NB4 (cell line): ENCODE measurements at regions not wholly inside any gene's neighbourhood (a gene's known extent, or its start where the extent isn't known, plus 50 kb on each side); places are given as distances from the start of the nearest gene placed in this dataset.

Source experiments
- MYC ChIP-seq: IDR thresholded peaks from 2 replicates; pipeline ENCODE4 v1.6.1; 2011; ENCODE audit warnings: low read depth, low read length
- POLR2A ChIP-seq: IDR thresholded peaks from 2 replicates; pipeline ENCODE4 v1.6.1; 2011; ENCODE audit warnings: mild to moderate bottlenecking; ENCODE audit not compliant: insufficient read length; ENCODE audit errors: extremely low read depth
- TF ChIP-seq, protein P1 (sequence below): IDR thresholded peaks from one replicate; pipeline ENCODE4 v1.5.1; 2012; ENCODE audit warnings: low read depth, low read length
- TF ChIP-seq, protein P2 (sequence below): IDR thresholded peaks from 2 replicates; pipeline ENCODE4 v1.6.1; 2011; ENCODE audit warnings: low read depth, low read length

DNA sequence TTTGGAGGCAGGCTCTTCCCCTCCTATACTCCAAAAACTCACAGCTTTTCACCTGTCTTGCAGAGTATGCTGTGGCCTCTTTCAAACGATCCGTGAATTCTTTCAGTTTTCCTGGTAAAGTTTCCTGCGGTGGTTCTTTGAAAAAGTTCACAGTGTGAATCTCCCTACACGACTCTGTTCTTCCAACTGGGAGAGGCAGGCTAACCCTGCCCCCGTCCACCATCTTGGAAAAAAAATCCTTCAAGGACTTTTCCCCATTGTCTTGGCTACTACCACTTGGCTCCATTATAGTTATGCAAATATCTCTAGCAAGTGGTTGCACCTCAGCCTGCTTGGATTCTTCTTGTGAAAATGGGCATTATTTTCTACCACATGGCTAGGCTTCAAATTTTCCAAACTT is 382.6 kb downstream of the AGTPBP1 start:
- TF ChIP-seq MYC: no peak
- TF ChIP-seq, protein P1, sequence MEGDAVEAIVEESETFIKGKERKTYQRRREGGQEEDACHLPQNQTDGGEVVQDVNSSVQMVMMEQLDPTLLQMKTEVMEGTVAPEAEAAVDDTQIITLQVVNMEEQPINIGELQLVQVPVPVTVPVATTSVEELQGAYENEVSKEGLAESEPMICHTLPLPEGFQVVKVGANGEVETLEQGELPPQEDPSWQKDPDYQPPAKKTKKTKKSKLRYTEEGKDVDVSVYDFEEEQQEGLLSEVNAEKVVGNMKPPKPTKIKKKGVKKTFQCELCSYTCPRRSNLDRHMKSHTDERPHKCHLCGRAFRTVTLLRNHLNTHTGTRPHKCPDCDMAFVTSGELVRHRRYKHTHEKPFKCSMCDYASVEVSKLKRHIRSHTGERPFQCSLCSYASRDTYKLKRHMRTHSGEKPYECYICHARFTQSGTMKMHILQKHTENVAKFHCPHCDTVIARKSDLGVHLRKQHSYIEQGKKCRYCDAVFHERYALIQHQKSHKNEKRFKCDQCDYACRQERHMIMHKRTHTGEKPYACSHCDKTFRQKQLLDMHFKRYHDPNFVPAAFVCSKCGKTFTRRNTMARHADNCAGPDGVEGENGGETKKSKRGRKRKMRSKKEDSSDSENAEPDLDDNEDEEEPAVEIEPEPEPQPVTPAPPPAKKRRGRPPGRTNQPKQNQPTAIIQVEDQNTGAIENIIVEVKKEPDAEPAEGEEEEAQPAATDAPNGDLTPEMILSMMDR: no peak
- no peak for TF ChIP-seq POLR2A
- TF ChIP-seq, protein P2, sequence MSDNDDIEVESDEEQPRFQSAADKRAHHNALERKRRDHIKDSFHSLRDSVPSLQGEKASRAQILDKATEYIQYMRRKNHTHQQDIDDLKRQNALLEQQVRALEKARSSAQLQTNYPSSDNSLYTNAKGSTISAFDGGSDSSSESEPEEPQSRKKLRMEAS: no peak
